Epithelial cell of esophagus (primary cell): ENCODE measurements at regions not wholly inside any gene's neighbourhood (a gene's known extent, or its start where the extent isn't known, plus 50 kb on each side); places are given as distances from the start of the nearest gene placed in this dataset.

Source experiments
- DNase-seq: peaks from one replicate; pipeline ENCODE4 v3.0.0; 2010; ENCODE audit warnings: low read depth
- H3K4me3 ChIP-seq: 2 replicates; pipeline ENCODE4 v1.5.1; 2011; ENCODE audit warnings: mild to moderate bottlenecking, low read length, control low read depth
- CTCF ChIP-seq: IDR thresholded peaks from 2 replicates; pipeline ENCODE4 v1.5.1; 2011; ENCODE audit warnings: low read depth, mild to moderate bottlenecking, low read length, control low read depth, inconsistent platforms; ENCODE audit not compliant: insufficient read depth; ENCODE audit errors: missing control alignments

DNA sequence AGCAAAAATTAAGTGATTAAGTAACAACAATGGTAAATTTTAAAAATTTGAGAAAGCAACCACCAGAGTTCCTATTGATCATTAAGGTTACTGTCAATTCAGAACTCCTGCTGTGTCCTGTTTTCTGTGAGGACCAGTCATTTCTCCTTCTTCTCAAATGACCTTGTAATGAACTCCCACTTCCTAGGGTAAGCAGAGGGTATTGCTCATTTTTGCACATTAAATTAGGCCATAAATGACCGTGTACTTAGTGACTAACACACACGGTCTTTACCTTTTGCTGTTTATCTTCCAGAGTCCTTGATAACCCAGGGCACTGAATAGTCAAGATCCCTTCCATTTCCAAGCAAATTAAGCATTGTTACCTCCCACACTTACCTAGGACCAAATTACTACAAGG, 227.5 kb upstream of the LYPLAL1 start:
- DNase-seq = no peak
- H3K4me3 ChIP-seq = no peak overlapping the region
- no peak for TF ChIP-seq CTCF

DNA sequence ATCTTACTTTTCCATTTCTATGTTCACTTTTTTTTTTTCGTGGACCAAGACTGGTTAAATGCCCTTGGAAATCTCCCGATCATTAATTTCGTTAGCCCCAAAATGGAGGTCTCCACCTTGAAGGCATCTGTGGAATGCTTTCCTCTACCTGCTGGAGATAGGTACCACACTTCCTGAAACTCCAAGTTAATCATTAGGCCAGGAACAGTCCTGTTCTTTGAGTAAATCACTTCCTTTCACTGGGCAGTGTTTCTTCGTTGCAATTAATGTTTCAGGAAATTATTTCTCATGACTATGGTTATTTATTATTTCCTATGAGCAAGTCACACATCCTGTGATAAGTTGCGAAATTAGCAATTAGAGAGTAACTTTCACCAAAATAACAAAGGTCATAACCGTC, 225.2 kb upstream of the LYPLAL1 start:
- no peak for TF ChIP-seq CTCF
- no peak overlapping the region for H3K4me3 ChIP-seq
- DNase-seq = no peak

- no peak overlapping the region for H3K4me3 ChIP-seq
- TF ChIP-seq CTCF = no peak
- DNase-seq = peak; percentile 4
Observed at GRCh38 chr1:218953386-218953785, 220.3 kb upstream of the LYPLAL1 start.

DNA sequence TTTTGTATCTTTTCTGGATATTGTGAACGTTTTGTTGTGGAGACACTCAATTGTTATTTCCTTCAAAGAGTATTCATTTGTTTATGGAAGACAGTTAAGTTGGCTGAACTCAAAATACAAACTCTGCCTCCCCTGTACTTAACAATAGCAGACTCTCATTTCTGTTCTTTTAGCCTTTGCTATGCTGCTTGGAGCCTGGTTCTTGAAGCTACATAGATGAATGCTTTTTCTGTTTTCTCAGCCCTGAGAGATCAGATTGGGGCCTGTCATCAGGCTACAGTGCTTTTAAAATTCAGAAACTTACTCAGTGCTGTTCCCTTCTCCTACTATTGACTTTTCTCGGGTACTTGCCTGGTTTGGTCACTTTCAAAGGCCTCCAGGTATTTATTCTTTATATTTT, 215.7 kb upstream of the LYPLAL1 start:
- TF ChIP-seq CTCF = no peak
- H3K4me3 ChIP-seq = no peak overlapping the region
- no peak for DNase-seq

DNA sequence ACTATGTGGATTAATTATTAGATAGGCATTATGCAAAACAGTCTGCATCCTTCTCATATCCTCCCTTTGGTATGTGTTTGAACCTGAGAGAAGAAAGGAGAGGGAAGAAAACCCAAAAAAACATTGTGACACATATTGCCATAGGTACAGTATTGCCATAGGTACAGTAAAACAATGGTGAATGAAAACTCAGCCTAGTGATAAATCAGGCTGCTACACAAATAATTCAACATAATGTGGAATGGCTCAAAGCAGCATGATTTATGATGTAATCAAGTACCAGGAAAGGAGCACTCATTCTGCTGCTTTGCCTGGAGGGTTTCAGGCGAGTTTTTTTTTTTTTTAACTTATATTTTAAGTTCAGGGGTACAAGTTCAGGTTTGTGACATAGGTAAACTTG, 213.9 kb upstream of the LYPLAL1 start:
- no peak overlapping the region for H3K4me3 ChIP-seq
- DNase-seq = no peak
- TF ChIP-seq CTCF = no peak

DNA sequence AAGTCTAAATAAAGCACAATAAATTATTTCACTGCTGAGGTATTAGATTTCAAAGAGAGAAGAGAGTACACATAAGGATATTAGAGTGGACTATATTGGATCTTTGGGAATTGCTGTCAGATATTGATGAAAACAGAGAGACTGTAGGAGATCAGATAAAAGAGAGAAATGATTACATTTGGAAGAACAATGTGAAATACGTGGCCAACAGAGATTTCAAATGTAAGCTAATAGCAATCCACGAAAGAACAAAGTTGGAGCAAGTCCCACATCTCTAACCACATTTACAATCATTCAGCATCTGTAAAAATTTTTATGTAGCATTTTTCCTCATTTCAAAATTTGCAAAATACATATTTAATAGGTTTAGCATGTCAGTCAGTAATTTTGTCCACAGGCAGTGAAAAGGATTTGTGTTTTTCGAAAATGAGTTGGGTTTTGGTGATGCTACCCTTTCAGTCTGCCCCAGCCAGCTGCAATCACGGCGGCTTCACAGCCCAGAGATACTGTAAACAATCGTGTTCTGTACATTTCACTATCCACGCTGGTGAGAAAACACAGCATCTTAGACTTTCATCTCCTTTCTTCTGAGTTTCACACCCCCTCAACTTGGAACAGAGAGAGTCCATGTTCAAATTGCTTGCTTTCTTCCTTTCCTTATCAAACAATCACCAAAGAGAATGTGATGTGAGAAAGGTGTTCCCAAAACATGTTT, 209.1 kb upstream of the LYPLAL1 start:
- no peak overlapping the region for H3K4me3 ChIP-seq
- no peak for TF ChIP-seq CTCF
- no peak for DNase-seq

- H3K4me3 ChIP-seq = no peak overlapping the region
- no peak for TF ChIP-seq CTCF
- no peak for DNase-seq
Observed at GRCh38 chr1:218965821-218966220, 207.9 kb upstream of the LYPLAL1 start.
